SK-N-MC (cell line): ENCODE measurements at regions not wholly inside any gene's neighbourhood (a gene's known extent, or its start where the extent isn't known, plus 50 kb on each side); places are given as distances from the start of the nearest gene placed in this dataset.

Source experiments
- EZH2 ChIP-seq: fragments of 200-600 bp; sonication (generic); IDR thresholded peaks from one replicate; pipeline ENCODE4 v1.6.1; 2017; ENCODE audit warnings: antibody characterized with exemption
- FOXP2 ChIP-seq: optimal IDR thresholded peaks from 2 replicates; pipeline ENCODE3; 2011; ENCODE audit warnings: mild to moderate bottlenecking, moderate library complexity; ENCODE audit not compliant: insufficient read depth; ENCODE audit errors: extremely low read length, control extremely low read depth
- POLR2AphosphoS5 ChIP-seq: IDR thresholded peaks from 2 replicates; pipeline ENCODE4 v1.6.1; 2012; ENCODE audit warnings: mild to moderate bottlenecking, low read depth, low read length, borderline replicate concordance

DNA sequence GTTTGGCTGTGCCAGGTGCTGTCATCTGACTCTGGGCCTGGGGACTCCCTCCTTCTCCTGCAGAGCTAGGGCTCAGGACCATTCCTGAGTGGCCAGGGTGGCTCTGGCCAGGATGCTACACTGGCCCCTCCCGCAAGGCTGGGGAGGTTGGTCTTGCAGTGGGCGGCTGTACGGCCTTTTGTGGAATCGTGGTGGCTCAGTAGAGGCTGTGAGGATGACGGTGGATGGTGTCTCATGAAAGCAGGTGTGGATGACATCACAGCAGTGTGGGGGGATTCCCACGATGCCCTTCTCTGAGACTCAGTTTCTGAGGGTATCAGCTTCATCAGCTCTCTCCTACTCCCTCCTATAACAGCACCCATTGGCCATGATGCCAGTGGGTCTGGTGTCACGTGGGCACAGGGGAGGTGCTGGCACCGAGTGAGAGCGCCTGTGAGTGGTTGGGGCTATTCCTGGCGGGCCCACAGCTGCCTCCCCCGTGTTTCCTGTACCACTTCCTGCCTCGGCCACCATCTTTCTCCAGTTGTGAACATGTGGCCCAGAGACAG lies 144.2 kb upstream of the HDAC4 start:
- TF ChIP-seq POLR2AphosphoS5 (no peak), EZH2 (no peak), FOXP2 (no peak)
